Kidney (tissue), 13 donors: ENCODE measurements at regions not wholly inside any gene's neighbourhood (a gene's known extent, or its start where the extent isn't known, plus 50 kb on each side); places are given as distances from the start of the nearest gene placed in this dataset.

Experiments
- DNase-seq, 5 donors: peaks; one replicate each; pipeline ENCODE4 v3.0.0-alpha.2; 2013 to 2020
- FAIRE-seq: peaks from 2 replicates; lab custom pipeline; 2012; peaks lifted over from hg19 to GRCh38; lab: Jason Lieb, UNC
- H3K27ac ChIP-seq, 2 donors: one replicate each; pipeline ENCODE4 v1.7.0; 2013; ENCODE audit warnings: low read depth in 2 of 2, low read length in 2 of 2, inconsistent platforms in 1 of 2
- H3K27me3 ChIP-seq: one replicate; pipeline ENCODE4 v1.7.1; 2013; ENCODE audit warnings: low read length, inconsistent platforms; ENCODE audit not compliant: control insufficient read depth, insufficient read depth
- H3K36me3 ChIP-seq, 3 donors: one replicate each; pipeline versions ENCODE4 v1.7.0 to v1.7.1; 2013; ENCODE audit warnings: low read length in 3 of 3, control low read depth in 1 of 3, inconsistent platforms in 1 of 3; ENCODE audit not compliant: insufficient read depth in 3 of 3, control insufficient read depth in 2 of 3
- H3K4me1 ChIP-seq, 3 donors: one replicate each; pipeline versions ENCODE4 v1.7.0 to v1.7.1; 2013; ENCODE audit warnings: low read length in 3 of 3, inconsistent platforms in 1 of 3, low read depth in 1 of 3; ENCODE audit not compliant: control insufficient read depth in 2 of 3, insufficient read depth in 2 of 3
- H3K4me3 ChIP-seq, 3 donors: one replicate each; pipeline versions ENCODE4 v1.7.0 to v1.8.1; 2013; ENCODE audit warnings: low read length in 3 of 3, control low read depth in 1 of 3, inconsistent platforms in 1 of 3
- H3K9ac ChIP-seq, 3 donors: one replicate each; pipeline versions ENCODE4 v1.7.0 to v1.7.1; 2013; ENCODE audit warnings: low read length in 3 of 3, control low read depth in 1 of 3, inconsistent platforms in 1 of 3
- H3K9me3 ChIP-seq, 3 donors: one replicate each; pipeline versions ENCODE4 v1.7.0 to v1.7.1; 2013; ENCODE audit warnings: low read length in 3 of 3, control low read depth in 1 of 3, inconsistent platforms in 1 of 3; ENCODE audit not compliant: control insufficient read depth in 2 of 3, insufficient read depth in 1 of 3
- CTCF ChIP-seq: IDR thresholded peaks from 3 replicates; pipeline ENCODE4 v1.5.1; 2012; ENCODE audit warnings: mild to moderate bottlenecking, moderate library complexity, borderline replicate concordance; ENCODE audit not compliant: insufficient read depth; ENCODE audit errors: extremely low read depth
- intact Hi-C: fragments of 100-400 bp; cut with DNase I; formaldehyde crosslinking; loops from one replicate; pipeline ENCODE4 v1.11.1; 2022
- donor health status: control.
- donor health status: control.
- donor health status: control.
- donor health status: control.
- donor health status: control.
- donor health status: DM: yes; HTN: yes; CAD: no.
- donor health status: Normal renal cell carcinoma (clear cell type).

DNA sequence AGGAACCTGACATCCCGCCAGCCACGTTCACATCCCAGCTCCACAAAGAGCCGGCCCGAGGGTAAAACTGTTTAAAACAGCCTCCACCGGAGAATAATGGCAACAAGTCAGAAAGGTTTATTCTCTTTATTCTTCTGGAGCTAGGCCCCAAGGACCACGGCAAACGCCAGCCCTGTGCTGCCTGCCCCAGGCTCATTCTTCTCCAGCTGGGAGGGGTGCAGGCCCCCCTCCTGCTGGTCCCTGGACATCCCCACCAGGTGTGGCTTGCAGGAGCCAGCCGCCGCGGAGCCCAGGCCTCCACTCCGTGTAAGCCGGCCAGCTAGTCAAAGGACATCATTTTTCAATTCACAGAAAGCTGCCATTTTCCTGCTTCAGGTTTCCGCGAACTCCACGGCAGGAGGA is 65.8 kb upstream of the SALL3 start:
- H3K4me3 ChIP-seq, result no peak overlapping the region
- H3K9ac ChIP-seq, result no peak overlapping the region
- H3K36me3 ChIP-seq, result no peaks in the 10 kb centered on the region
- intact Hi-C loops, result no loop called here
- no peaks in the 10 kb centered on the region for H3K9me3 ChIP-seq
- DNase-seq (peak in 1 of 5 donors; percentile 31), FAIRE-seq (no peak)
- TF ChIP-seq CTCF, result no peak
- peaks cover 0 to 3% (median 0%) of the 10 kb centered on the region in 3 donors for H3K4me1 ChIP-seq
- no peaks in the 10 kb centered on the region for H3K27me3 ChIP-seq
- H3K27ac ChIP-seq, result no peak overlapping the region

DNA sequence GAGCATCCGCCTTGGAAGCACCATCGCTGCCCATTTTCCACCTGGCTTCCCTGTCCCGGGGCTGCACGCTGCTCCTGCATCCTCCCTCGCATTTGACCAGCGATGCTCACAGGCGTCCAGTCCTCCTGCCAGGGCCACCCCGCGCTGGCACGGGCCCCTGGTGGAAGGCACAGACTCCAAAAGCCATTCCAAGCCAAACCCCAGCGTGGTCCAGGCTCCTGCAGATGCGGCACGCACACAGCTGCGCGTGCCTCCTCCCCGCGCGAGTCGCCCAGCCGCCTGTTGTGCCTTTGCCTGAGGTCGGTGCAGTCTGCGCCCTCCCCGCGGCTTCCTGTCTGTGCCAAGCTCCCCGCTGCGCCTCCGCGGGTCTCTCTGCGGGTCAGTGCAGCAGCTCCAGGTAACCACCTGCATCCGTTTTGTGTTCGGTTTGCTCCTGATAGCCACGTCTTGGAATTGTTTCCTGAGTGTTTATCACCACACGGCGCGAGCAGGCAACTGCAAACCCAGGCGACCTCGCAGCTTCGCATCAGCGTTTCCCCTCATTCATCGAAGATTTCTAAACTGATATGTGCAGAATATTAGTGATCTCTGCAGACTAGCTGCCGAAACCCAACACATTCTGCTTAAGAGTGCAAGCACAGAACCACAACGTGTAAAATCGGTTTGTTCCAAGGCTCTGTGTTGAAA is 65.2 kb upstream of the SALL3 start:
- intact Hi-C loops, result no loop called here
- FAIRE-seq (no peak), DNase-seq (peak in 1 of 5 donors; percentile 35)
- no peak for TF ChIP-seq CTCF
- Histone ChIP-seq H3K27ac (no peak overlapping the region), H3K9me3 (no peaks in the 10 kb centered on the region), H3K9ac (no peak overlapping the region), H3K27me3 (no peaks in the 10 kb centered on the region), H3K4me1 (peaks cover 0 to 3% (median 0%) of the 10 kb centered on the region in 3 donors), H3K36me3 (no peaks in the 10 kb centered on the region), H3K4me3 (no peak overlapping the region)

DNA sequence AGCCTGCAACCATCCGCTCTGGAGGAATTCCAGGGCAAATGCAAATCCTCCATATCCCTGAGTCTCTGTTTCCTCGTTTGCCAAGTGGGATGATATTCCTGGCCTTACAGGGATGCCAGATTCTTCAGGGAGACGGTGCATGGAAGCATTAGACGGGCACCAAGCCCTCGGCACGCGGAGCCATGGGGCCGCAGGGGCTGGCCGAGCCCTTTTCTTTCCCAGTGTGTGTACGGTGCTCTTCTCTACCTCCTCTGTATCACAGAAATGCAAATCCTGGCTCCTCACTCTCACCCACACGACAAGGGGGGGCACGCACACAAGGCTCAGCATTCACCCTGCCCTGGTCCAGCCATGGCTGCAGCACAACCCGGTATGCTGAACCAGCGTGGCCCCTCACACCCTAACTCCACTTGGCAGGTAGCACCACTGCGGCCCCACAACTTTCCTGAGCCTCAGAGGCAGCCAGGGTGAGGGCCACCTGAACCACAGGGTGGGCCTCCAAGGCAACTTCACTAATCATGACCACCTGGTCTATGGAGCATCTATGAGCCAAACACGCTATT is 64.1 kb upstream of the SALL3 start:
- DNase-seq (no peak), FAIRE-seq (no peak)
- H3K27ac ChIP-seq, result no peak overlapping the region
- no peaks in the 10 kb centered on the region for H3K27me3 ChIP-seq
- no peak overlapping the region for H3K4me3 ChIP-seq
- no peak for TF ChIP-seq CTCF
- H3K36me3 ChIP-seq, result no peaks in the 10 kb centered on the region
- peaks cover 0 to 5% (median 0%) of the 10 kb centered on the region in 3 donors for H3K4me1 ChIP-seq
- intact Hi-C loops, result no loop called here
- H3K9ac ChIP-seq, result no peak overlapping the region
- no peaks in the 10 kb centered on the region for H3K9me3 ChIP-seq
